DND-41 (cell line): ENCODE measurements at regions not wholly inside any gene's neighbourhood (a gene's known extent, or its start where the extent isn't known, plus 50 kb on each side); places are given as distances from the start of the nearest gene placed in this dataset.

Experiments used
- ATAC-seq: fragments of 200-7000 bp; cut with Tn5 transposase; 3 replicates; pipeline ENCODE4 v1.9.1; 2021; ENCODE audit warnings: low read depth; ENCODE audit not compliant: insufficient read depth
- DNase-seq: peaks from one replicate; pipeline ENCODE4 v3.0.0-alpha.2; 2020
- H2AFZ ChIP-seq: 2 replicates; pipeline ENCODE4 v1.6.0; 2012; ENCODE audit warnings: low read depth, low read length
- H3K27ac ChIP-seq: 2 replicates; pipeline ENCODE4 v1.5.1; 2012; ENCODE audit warnings: low read length, inconsistent platforms
- H3K27me3 ChIP-seq: fragments of 200-600 bp; sonication (generic); 2 replicates; pipeline ENCODE4 v1.6.0; 2012; ENCODE audit warnings: low read length, mild to moderate bottlenecking, inconsistent platforms; ENCODE audit not compliant: insufficient read depth, poor library complexity
- H3K36me3 ChIP-seq: 2 replicates; pipeline ENCODE4 v1.5.1; 2012; ENCODE audit warnings: low read length, inconsistent platforms; ENCODE audit not compliant: insufficient read depth
- H3K4me1 ChIP-seq: 2 replicates; pipeline ENCODE4 v1.5.1; 2012; ENCODE audit warnings: mild to moderate bottlenecking, low read length; ENCODE audit not compliant: insufficient read depth
- H3K4me2 ChIP-seq: 2 replicates; pipeline ENCODE4 v1.6.0; 2012; ENCODE audit warnings: mild to moderate bottlenecking, moderate library complexity, low read length, inconsistent platforms; ENCODE audit not compliant: insufficient read depth
- H3K4me3 ChIP-seq, 2 experiments: fragments of 200-600 bp in 1 of 2; shearing (Covaris generic) in 1 of 2; 2 replicates each; pipeline ENCODE4 v1.5.1; 2012 to 2016; ENCODE audit warnings: inconsistent platforms in 2 of 2, low read length in 2 of 2, mild to moderate bottlenecking in 2 of 2, low read depth in 1 of 2, moderate library complexity in 1 of 2
- H3K79me2 ChIP-seq: 2 replicates; pipeline ENCODE4 v1.6.0; 2012; ENCODE audit warnings: low read length, inconsistent platforms; ENCODE audit not compliant: insufficient read depth
- H3K9ac ChIP-seq: 2 replicates; pipeline ENCODE4 v1.6.0; 2012; ENCODE audit warnings: low read depth, mild to moderate bottlenecking, inconsistent platforms, low read length, moderate library complexity
- H3K9me3 ChIP-seq: 2 replicates; pipeline ENCODE4 v1.5.1; 2012; ENCODE audit warnings: low read length, moderate library complexity, mild to moderate bottlenecking, inconsistent platforms; ENCODE audit not compliant: insufficient read depth, severe bottlenecking
- H4K20me1 ChIP-seq: 2 replicates; pipeline ENCODE4 v1.6.0; 2012; ENCODE audit warnings: low read length; ENCODE audit not compliant: insufficient read depth
- EZH2 ChIP-seq: IDR thresholded peaks from 3 replicates; pipeline ENCODE4 v1.6.1; 2012; ENCODE audit warnings: borderline replicate concordance, low read depth, mild to moderate bottlenecking, moderate library complexity, low read length, inconsistent platforms; ENCODE audit not compliant: severe bottlenecking
- TF ChIP-seq, protein P1 (sequence below): IDR thresholded peaks from 2 replicates; pipeline ENCODE4 v1.5.1; 2012; ENCODE audit warnings: borderline replicate concordance, low read length, moderate library complexity, mild to moderate bottlenecking; ENCODE audit not compliant: poor library complexity, severe bottlenecking; ENCODE audit errors: extremely low read depth

- Histone ChIP-seq H3K9ac (no peak overlapping the region), H3K9me3 (no peaks in the 10 kb centered on the region), H3K4me1 (no peaks in the 10 kb centered on the region), H3K4me2 (no peak overlapping the region), H4K20me1 (no peaks in the 10 kb centered on the region), H3K27ac (no peak overlapping the region), H3K4me3 (no peak overlapping the region), H2AFZ (no peak overlapping the region), H3K79me2 (no peaks in the 10 kb centered on the region), H3K36me3 (no peaks in the 10 kb centered on the region), H3K27me3 (no peaks in the 10 kb centered on the region)
- DNase-seq (no peak), ATAC-seq (no peak)
- TF ChIP-seq, protein P1, sequence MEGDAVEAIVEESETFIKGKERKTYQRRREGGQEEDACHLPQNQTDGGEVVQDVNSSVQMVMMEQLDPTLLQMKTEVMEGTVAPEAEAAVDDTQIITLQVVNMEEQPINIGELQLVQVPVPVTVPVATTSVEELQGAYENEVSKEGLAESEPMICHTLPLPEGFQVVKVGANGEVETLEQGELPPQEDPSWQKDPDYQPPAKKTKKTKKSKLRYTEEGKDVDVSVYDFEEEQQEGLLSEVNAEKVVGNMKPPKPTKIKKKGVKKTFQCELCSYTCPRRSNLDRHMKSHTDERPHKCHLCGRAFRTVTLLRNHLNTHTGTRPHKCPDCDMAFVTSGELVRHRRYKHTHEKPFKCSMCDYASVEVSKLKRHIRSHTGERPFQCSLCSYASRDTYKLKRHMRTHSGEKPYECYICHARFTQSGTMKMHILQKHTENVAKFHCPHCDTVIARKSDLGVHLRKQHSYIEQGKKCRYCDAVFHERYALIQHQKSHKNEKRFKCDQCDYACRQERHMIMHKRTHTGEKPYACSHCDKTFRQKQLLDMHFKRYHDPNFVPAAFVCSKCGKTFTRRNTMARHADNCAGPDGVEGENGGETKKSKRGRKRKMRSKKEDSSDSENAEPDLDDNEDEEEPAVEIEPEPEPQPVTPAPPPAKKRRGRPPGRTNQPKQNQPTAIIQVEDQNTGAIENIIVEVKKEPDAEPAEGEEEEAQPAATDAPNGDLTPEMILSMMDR, result no peak
- no peak for TF ChIP-seq EZH2
These were observed 137.7 kb upstream of the MAFB start for GRCh38 chr20:40826699-40827098.

DNA sequence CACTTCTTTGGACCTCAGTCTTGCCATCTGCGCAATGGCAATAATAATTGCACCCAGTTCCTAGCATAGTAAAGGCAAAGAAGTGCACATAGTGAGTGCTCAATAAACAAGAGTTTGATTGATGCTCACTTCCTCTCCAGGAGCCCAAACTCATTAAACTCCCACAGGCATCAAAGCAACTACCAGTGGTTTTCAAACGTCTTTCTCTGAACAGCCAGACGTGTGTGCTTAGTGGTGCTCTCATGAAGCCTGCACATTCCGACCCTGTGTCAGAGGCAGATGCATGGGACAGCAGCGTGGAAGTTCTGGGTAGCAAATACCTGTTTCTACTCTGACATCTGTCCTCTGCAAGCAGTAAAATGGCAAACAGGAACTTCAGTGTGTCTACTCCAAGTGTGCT lies 146.3 kb upstream of the MAFB start:
- Histone ChIP-seq H2AFZ (0 out of 2 replicates have a peak overlapping the region, but pooled peaks have one; percentile 4), H3K79me2 (no peaks in the 10 kb centered on the region), H4K20me1 (no peaks in the 10 kb centered on the region), H3K4me3 (no peak overlapping the region), H3K4me2 (no peak overlapping the region), H3K4me1 (peaks cover 14% of the 10 kb centered on the region), H3K9me3 (peaks cover 14% of the 10 kb centered on the region), H3K36me3 (no peaks in the 10 kb centered on the region), H3K9ac (no peak overlapping the region), H3K27me3 (no peaks in the 10 kb centered on the region), H3K27ac (peak overlapping the region; percentile 58)
- no peak for TF ChIP-seq EZH2
- TF ChIP-seq, protein P1, result no peak
- ATAC-seq (peak; percentile 84), DNase-seq (peak; percentile 56)

DNA sequence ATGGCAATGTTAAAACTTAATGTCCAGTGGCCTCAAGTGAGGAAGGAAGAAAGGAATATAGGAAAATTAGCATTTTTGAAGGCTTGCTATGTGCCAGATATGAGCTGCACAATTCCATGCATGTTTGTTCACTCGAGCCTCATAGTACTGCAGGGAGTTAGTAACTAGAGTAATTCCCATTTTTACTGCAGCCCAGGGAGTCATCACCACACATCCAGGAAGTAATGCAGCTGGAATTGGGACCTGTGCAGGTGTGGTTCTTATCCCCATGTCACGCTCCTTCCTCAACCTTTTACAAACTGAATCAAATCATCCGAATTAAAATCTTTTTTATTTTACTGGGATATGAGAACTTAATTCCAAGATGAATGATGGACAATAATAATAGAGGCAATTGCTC lies 149.5 kb upstream of the MAFB start:
- H3K4me2 ChIP-seq, result no peak overlapping the region
- H3K36me3 ChIP-seq, result no peaks in the 10 kb centered on the region
- no peak overlapping the region for H3K4me3 ChIP-seq
- peaks cover 4% of the 10 kb centered on the region for H3K9me3 ChIP-seq
- H3K4me1 ChIP-seq, result peaks cover 14% of the 10 kb centered on the region
- no peaks in the 10 kb centered on the region for H3K79me2 ChIP-seq
- DNase-seq, result no peak
- ATAC-seq, result no peak
- H2AFZ ChIP-seq, result no peak overlapping the region
- no peaks in the 10 kb centered on the region for H3K27me3 ChIP-seq
- no peak overlapping the region for H3K27ac ChIP-seq
- no peak overlapping the region for H3K9ac ChIP-seq
- TF ChIP-seq, protein P1, result no peak
- TF ChIP-seq EZH2, result no peak
- no peaks in the 10 kb centered on the region for H4K20me1 ChIP-seq

GRCh38 chr20:40843251-40843650 lies 154.2 kb upstream of the MAFB start:
- no peak overlapping the region for H3K4me3 ChIP-seq
- H3K79me2 ChIP-seq, result no peaks in the 10 kb centered on the region
- no peak for DNase-seq
- H4K20me1 ChIP-seq, result no peaks in the 10 kb centered on the region
- H3K27me3 ChIP-seq, result no peaks in the 10 kb centered on the region
- no peak overlapping the region for H3K9ac ChIP-seq
- no peak overlapping the region for H3K4me2 ChIP-seq
- no peaks in the 10 kb centered on the region for H3K9me3 ChIP-seq
- no peak overlapping the region for H2AFZ ChIP-seq
- TF ChIP-seq EZH2, result no peak
- TF ChIP-seq, protein P1, result no peak
- H3K4me1 ChIP-seq, result no peaks in the 10 kb centered on the region
- no peaks in the 10 kb centered on the region for H3K36me3 ChIP-seq
- ATAC-seq, result no peak
- H3K27ac ChIP-seq, result no peak overlapping the region
